IMR-90 (cell line): ENCODE measurements at regions not wholly inside any gene's neighbourhood (a gene's known extent, or its start where the extent isn't known, plus 50 kb on each side); places are given as distances from the start of the nearest gene placed in this dataset.
A peak's percentile ranks its signal among the peaks of the same experiment; 100 is the strongest.

Source experiments
- ATAC-seq: fragments of 200-7000 bp; cut with Tn5 transposase; 2 replicates; pipeline ENCODE4 v1.9.1; 2020; ENCODE audit warnings: low read depth, mild to moderate bottlenecking, moderate library complexity
- BruUV-seq: library from RNA; stranded (reverse); fragments of 400-500 nt; replicated peaks from 2 replicates; lab custom pipeline; 2021; lab: Mats Ljungman, UMichigan
- CTCF ChIA-PET: fragments of 300-600 bp; formaldehyde crosslinking; extraction: SDS; loops from one replicate; lab custom pipeline; 2021; ENCODE audit warnings: antibody characterized with exemption; lab: Yijun Ruan, JAX
- POLR2A ChIA-PET: fragments of 300-600 bp; sonication (Branson Sonifier 250); formaldehyde crosslinking; loops from one replicate; lab custom pipeline; 2022; ENCODE audit warnings: antibody characterized with exemption; ENCODE audit not compliant: unreplicated experiment; lab: Charles Lee
- DNase-seq: peaks from one replicate; pipeline ENCODE4 v3.0.0; 2013
- H2AFZ ChIP-seq: replicated peaks from 2 replicates; pipeline ENCODE3; 2013; ENCODE audit warnings: low read length, mild to moderate bottlenecking; ENCODE audit not compliant: poor library complexity
- H2AK5ac ChIP-seq: 2 replicates; pipeline ENCODE4 v1.6.1; 2013; ENCODE audit warnings: low read depth, low read length, inconsistent platforms
- H2AK9ac ChIP-seq: replicated peaks from 2 replicates; pipeline ENCODE3; 2013; ENCODE audit warnings: mild to moderate bottlenecking, low read depth, low read length, moderate library complexity; ENCODE audit not compliant: poor library complexity
- H2BK120ac ChIP-seq: 2 replicates; pipeline ENCODE4 v1.6.1; 2013; ENCODE audit warnings: low read depth, low read length, inconsistent platforms
- H2BK15ac ChIP-seq: 3 replicates; pipeline ENCODE4 v1.6.1; 2013; ENCODE audit warnings: low read depth, low read length, inconsistent platforms
- H2BK20ac ChIP-seq: 2 replicates; pipeline ENCODE4 v1.6.1; 2013; ENCODE audit warnings: low read depth, mild to moderate bottlenecking, inconsistent platforms, low read length, moderate library complexity
- H2BK5ac ChIP-seq: 2 replicates; pipeline ENCODE4 v1.6.1; 2013; ENCODE audit warnings: mild to moderate bottlenecking, low read depth, low read length, inconsistent platforms; ENCODE audit not compliant: poor library complexity, severe bottlenecking
- H3K14ac ChIP-seq: replicated peaks from 2 replicates; pipeline ENCODE4 v1.6.1; 2013; ENCODE audit warnings: low read depth, low read length, inconsistent platforms
- H3K18ac ChIP-seq: 2 replicates; pipeline ENCODE4 v1.6.1; 2013; ENCODE audit warnings: low read depth, low read length, control low read depth
- H3K23ac ChIP-seq: 2 replicates; pipeline ENCODE4 v1.6.1; 2013; ENCODE audit warnings: low read depth, low read length, inconsistent platforms
- H3K27ac ChIP-seq: 2 replicates; pipeline ENCODE4 v1.5.1; 2013; ENCODE audit warnings: mild to moderate bottlenecking, control low read depth, low read length; ENCODE audit not compliant: insufficient read depth
- H3K27me3 ChIP-seq: 2 replicates; pipeline ENCODE4 v1.6.1; 2013; ENCODE audit warnings: low read length; ENCODE audit not compliant: control insufficient read depth, insufficient read depth
- H3K36me3 ChIP-seq: 2 replicates; pipeline ENCODE4 v1.6.1; 2013; ENCODE audit warnings: low read length, mixed read lengths; ENCODE audit not compliant: control insufficient read depth, insufficient read depth
- H3K4ac ChIP-seq: 2 replicates; pipeline ENCODE4 v1.6.1; 2013; ENCODE audit warnings: low read depth, low read length, inconsistent platforms
- H3K4me1 ChIP-seq: 2 replicates; pipeline ENCODE4 v1.6.1; 2013; ENCODE audit warnings: low read length, mixed read lengths; ENCODE audit not compliant: control insufficient read depth, insufficient read depth
- H3K4me2 ChIP-seq: 2 replicates; pipeline ENCODE4 v1.6.1; 2013; ENCODE audit warnings: low read depth, mild to moderate bottlenecking, control low read depth, low read length, moderate library complexity
- H3K4me3 ChIP-seq: 2 replicates; pipeline ENCODE4 v1.5.1; 2013; ENCODE audit warnings: low read depth, mild to moderate bottlenecking, control low read depth, low read length, moderate library complexity; ENCODE audit not compliant: insufficient read depth
- H3K56ac ChIP-seq: 2 replicates; pipeline ENCODE4 v1.6.1; 2013; ENCODE audit warnings: low read length, inconsistent platforms; ENCODE audit not compliant: insufficient read depth; ENCODE audit errors: extremely low read depth
- H3K79me1 ChIP-seq, 2 experiments: 2 replicates each; pipeline ENCODE4 v1.6.1; 2013; ENCODE audit warnings: low read length in 2 of 2, inconsistent platforms in 1 of 2, low read depth in 1 of 2
- H3K9ac ChIP-seq: 2 replicates; pipeline ENCODE4 v1.6.1; 2013; ENCODE audit warnings: low read depth, low read length, control low read depth
- H3K9me1 ChIP-seq: 2 replicates; pipeline ENCODE4 v1.6.1; 2013; ENCODE audit warnings: low read length, inconsistent platforms; ENCODE audit not compliant: insufficient read depth
- H3K9me3 ChIP-seq: 2 replicates; pipeline ENCODE4 v1.6.1; 2013; ENCODE audit warnings: low read length; ENCODE audit not compliant: control insufficient read depth, insufficient read depth
- H4K20me1 ChIP-seq: 2 replicates; pipeline ENCODE4 v1.6.1; 2013; ENCODE audit warnings: low read length, inconsistent platforms; ENCODE audit not compliant: insufficient read depth
- H4K5ac ChIP-seq: 2 replicates; pipeline ENCODE4 v1.6.1; 2013; ENCODE audit warnings: mild to moderate bottlenecking, low read depth, low read length, control low read depth
- H4K8ac ChIP-seq, 2 experiments: 2 replicates each; pipeline ENCODE4 v1.6.1; 2013; ENCODE audit warnings: low read depth in 2 of 2, low read length in 2 of 2, control low read depth in 1 of 2, inconsistent platforms in 1 of 2
- H4K91ac ChIP-seq: 2 replicates; pipeline ENCODE4 v1.6.1; 2013; ENCODE audit warnings: low read depth, low read length, inconsistent platforms; ENCODE audit not compliant: insufficient read depth
- BHLHE40 ChIP-seq: fragments of 150-350 bp; IDR thresholded peaks from 2 replicates; pipeline ENCODE4 v1.6.1; 2016; ENCODE audit warnings: mild to moderate bottlenecking, low read depth, low read length
- CEBPB ChIP-seq: IDR thresholded peaks from 2 replicates; pipeline ENCODE4 v1.6.1; 2012; ENCODE audit warnings: low read depth, low read length, improper control_type of control experiment
- CHD1 ChIP-seq: IDR thresholded peaks from 2 replicates; pipeline ENCODE4 v1.6.1; 2012; ENCODE audit warnings: low read depth, low read length, improper control_type of control experiment
- FOS ChIP-seq: fragments of 150-350 bp; IDR thresholded peaks from 2 replicates; pipeline ENCODE4 v1.6.1; 2016; ENCODE audit warnings: low read depth, low read length
- MAFK ChIP-seq: IDR thresholded peaks from 2 replicates; pipeline ENCODE4 v1.6.1; 2012; ENCODE audit warnings: low read depth, low read length, improper control_type of control experiment
- MAZ ChIP-seq: IDR thresholded peaks from 2 replicates; pipeline ENCODE4 v1.6.1; 2012; ENCODE audit warnings: low read depth, mild to moderate bottlenecking, low read length, improper control_type of control experiment, moderate library complexity, borderline replicate concordance
- MXI1 ChIP-seq: IDR thresholded peaks from 2 replicates; pipeline ENCODE4 v1.6.1; 2012; ENCODE audit warnings: low read depth, mild to moderate bottlenecking, low read length, moderate library complexity, borderline replicate concordance
- NFE2L2 ChIP-seq: fragments of 150-350 bp; IDR thresholded peaks from 2 replicates; pipeline ENCODE4 v1.6.1; 2016; ENCODE audit warnings: low read depth, mild to moderate bottlenecking, low read length
- POLR2A ChIP-seq: IDR thresholded peaks from 2 replicates; pipeline ENCODE4 v1.6.1; 2012; ENCODE audit warnings: mild to moderate bottlenecking, low read depth, low read length
- RCOR1 ChIP-seq: IDR thresholded peaks from 2 replicates; pipeline ENCODE4 v1.6.1; 2012; ENCODE audit warnings: mild to moderate bottlenecking, low read length, improper control_type of control experiment; ENCODE audit not compliant: insufficient replicate concordance
- USF2 ChIP-seq: fragments of 150-350 bp; IDR thresholded peaks from 2 replicates; pipeline ENCODE4 v1.6.1; 2017; ENCODE audit warnings: mild to moderate bottlenecking, antibody characterized with exemption, low read length, low read depth
- WGBS, 2 experiments: methylation state at CpG; one replicate each; pipeline versions ENCODE4 v1.1.5 to v1.1.7; 2013; ENCODE audit warnings: missing lambda C conversion rate in 2 of 2; ENCODE audit not compliant: insufficient read length in 1 of 2; ENCODE audit errors: extremely low coverage in 2 of 2; 5-methylcytosine and 5-hydroxymethylcytosine counted together
- dilution Hi-C: fragments of 300-500 bp; cut with HindIII; formaldehyde crosslinking; loops from one replicate; pipeline ENCODE4 v1.14.3; 2018; ENCODE audit warnings: low sequenced_read_pairs; ENCODE audit not compliant: unreplicated experiment
- in situ Hi-C: fragments of 300-500 bp; cut with MboI; formaldehyde crosslinking; loops from 3 replicates; pipeline ENCODE4 v1.14.3; 2019; ENCODE audit warnings: low sequenced_read_pairs, inconsistent platforms, mixed read lengths
- intact Hi-C: fragments of 100-400 bp; cut with micrococcal nuclease; formaldehyde crosslinking; loops from 2 replicates; pipeline ENCODE4 v1.10.0; 2022
- TF ChIP-seq, protein P1 (sequence below): fragments of 150-350 bp; IDR thresholded peaks from 2 replicates; pipeline ENCODE4 v1.6.1; 2016; ENCODE audit warnings: low read depth, mild to moderate bottlenecking, low read length, moderate library complexity, borderline replicate concordance

GRCh38 chr7:124412531-124412930, 353.1 kb downstream of the GPR37 start:
- Histone ChIP-seq H3K56ac (no peak overlapping the region), H2BK5ac (no peak overlapping the region), H2BK15ac (no peak overlapping the region), H3K4me1 (0 out of 2 replicates have a peak, but pooled peaks cover 2% of the 10 kb centered on the region), H3K4ac (no peak overlapping the region), H3K27me3 (no peaks in the 10 kb centered on the region), H3K9me3 (no peaks in the 10 kb centered on the region), H3K18ac (no peak overlapping the region; the same call in 1 of the 2 replicates), H3K27ac (no peak overlapping the region), H3K79me1 (no peaks in the 10 kb centered on the region), H2AK9ac (no peak overlapping the region), H3K4me3 (no peak overlapping the region), H2BK120ac (no peak overlapping the region), H2AFZ (no peak overlapping the region), H3K36me3 (no peaks in the 10 kb centered on the region), H2AK5ac (no peak overlapping the region), H3K23ac (no peak overlapping the region), H3K4me2 (peak overlapping the region; percentile 66), H2BK20ac (no peak overlapping the region), H3K14ac (no peak overlapping the region), H3K9me1 (no peaks in the 10 kb centered on the region), H4K20me1 (no peaks in the 10 kb centered on the region), H3K9ac (no peak overlapping the region), H4K8ac (no peak overlapping the region), H4K5ac (no peak overlapping the region), H4K91ac (no peak overlapping the region)
- ChIA-PET CTCF (interaction anchor here (1.2 kb wide), 1 partner anchor 8 kb away, joined by 4 read pairs; no protein-coding TSS in a partner anchor), POLR2A (no interaction called here)
- no TSS peak for BruUV-seq
- TF ChIP-seq MAZ (no peak), CHD1 (no peak), RCOR1 (no peak), POLR2A (no peak), USF2 (no peak), CEBPB (no peak), MXI1 (no peak), BHLHE40 (no peak), NFE2L2 (no peak), MAFK (no peak), FOS (no peak)
- TF ChIP-seq, protein P1, sequence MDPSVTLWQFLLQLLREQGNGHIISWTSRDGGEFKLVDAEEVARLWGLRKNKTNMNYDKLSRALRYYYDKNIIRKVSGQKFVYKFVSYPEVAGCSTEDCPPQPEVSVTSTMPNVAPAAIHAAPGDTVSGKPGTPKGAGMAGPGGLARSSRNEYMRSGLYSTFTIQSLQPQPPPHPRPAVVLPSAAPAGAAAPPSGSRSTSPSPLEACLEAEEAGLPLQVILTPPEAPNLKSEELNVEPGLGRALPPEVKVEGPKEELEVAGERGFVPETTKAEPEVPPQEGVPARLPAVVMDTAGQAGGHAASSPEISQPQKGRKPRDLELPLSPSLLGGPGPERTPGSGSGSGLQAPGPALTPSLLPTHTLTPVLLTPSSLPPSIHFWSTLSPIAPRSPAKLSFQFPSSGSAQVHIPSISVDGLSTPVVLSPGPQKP: no peak
- ATAC-seq (no peak), DNase-seq (no peak)
- in situ Hi-C loops (no loop called here), intact Hi-C loops (loop anchor here (1.0 kb wide), 1 partner anchor 36 kb away; no protein-coding TSS in a partner anchor), dilution Hi-C loops (no loop called here)
- no CpG with 5 or more reads among the region's 6 CpGs for WGBS, 2 experiments
